HG02571 (cell line): ENCODE measurements at regions not wholly inside any gene's neighbourhood (a gene's known extent, or its start where the extent isn't known, plus 50 kb on each side); places are given as distances from the start of the nearest gene placed in this dataset.

Source experiments
- ATAC-seq: cut with Tn5 transposase; IDR thresholded peaks from one replicate; pipeline ENCODE4 v1.9.1; 2021; ENCODE audit warnings: mild to moderate bottlenecking, moderate library complexity; ENCODE audit not compliant: unreplicated experiment

- no peak for ATAC-seq
Observed at GRCh38 chr2:41375901-41376300, 671.9 kb upstream of the PKDCC start.

DNA sequence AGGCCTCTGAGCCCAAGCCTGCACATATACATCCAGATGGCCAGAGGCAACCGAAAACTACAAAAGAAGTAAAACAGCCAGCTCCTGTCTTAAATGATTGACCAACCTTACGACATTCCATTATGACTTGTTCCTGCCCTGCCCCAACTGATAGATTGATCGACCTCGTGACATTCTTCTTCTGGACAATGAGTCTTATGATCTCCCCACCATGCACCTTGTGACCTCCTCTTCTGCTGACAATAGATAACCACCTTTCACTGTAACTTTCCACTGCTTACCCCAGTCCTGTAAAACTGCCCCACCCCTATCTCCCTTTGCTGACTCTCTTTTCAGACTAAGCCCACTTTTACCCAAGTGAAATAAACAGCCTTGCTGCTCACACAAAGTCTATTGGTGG lies 670.0 kb upstream of the PKDCC start:
- ATAC-seq = no peak

GRCh38 chr2:41378420-41378819 lies 669.4 kb upstream of the PKDCC start:
- ATAC-seq = no peak

DNA sequence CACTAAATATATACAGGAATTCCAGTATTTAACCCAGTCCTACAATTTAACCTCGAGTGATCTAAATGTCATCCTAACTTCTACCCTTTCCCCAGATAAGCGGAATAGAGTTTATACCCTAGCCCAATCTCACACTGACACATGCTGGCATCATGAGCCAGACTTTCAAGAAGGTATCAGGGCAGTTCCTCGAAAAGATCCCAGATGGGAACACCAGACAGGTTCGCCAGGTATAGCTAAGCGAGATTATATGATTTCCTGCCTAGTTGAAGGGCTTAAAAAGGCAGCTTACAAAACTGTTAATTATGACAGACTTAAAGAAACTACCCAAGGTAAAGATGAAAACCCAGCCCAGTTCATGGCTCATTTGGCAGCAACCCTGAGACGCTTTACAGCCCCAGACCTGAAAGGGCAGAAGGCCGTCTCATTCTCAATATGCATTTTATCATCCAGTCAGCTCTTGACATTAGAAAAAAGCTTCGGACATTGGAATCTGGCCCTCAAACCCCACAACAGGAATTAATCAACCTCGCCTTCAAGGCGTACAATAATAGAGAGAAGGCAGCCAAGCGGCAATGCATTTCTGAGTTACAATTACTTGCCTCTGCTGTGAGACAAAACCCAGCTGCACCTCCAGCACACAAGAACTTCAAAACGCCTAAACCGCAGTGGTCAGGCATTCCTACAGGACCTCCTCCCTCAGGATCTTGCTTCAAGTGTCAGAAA lies 668.2 kb upstream of the PKDCC start:
- ATAC-seq = no peak

DNA sequence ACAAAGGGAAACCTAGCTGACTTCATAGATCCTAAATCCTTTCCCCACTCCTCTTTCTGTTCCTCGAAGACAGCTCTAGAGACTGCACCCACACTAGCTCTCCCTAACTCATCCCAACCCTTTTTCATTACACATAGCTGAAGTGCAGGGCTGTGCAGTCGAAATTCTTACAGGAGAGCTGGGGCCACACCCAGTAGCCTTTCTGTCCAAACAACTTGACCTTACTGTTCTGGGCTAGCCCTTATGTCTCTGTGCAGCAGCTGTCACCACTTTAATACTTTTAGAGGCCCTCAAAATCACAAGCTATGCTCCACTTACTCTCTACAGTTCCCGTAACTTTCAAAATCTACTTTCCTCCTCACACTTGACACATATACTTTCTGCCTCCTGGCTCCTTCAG lies 666.1 kb upstream of the PKDCC start:
- no peak for ATAC-seq

DNA sequence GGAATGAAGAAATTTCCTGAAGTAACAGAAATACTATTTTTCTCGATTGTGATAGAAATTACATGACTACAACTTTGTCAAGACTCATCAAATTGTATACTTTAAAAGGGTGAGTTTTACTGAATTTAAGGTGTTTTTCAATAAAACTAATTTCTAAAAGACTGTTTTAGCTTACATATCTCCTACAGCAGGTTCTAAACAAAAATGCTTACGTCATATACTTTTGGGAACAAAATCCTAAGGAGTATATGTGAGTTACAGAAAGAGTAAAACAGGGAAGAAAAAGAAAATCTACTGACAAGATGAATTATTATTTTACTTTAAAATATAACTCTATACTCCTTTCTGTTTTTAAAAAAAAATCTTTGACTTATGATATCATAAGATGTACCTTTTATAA lies 660.3 kb upstream of the PKDCC start:
- ATAC-seq = no peak

DNA sequence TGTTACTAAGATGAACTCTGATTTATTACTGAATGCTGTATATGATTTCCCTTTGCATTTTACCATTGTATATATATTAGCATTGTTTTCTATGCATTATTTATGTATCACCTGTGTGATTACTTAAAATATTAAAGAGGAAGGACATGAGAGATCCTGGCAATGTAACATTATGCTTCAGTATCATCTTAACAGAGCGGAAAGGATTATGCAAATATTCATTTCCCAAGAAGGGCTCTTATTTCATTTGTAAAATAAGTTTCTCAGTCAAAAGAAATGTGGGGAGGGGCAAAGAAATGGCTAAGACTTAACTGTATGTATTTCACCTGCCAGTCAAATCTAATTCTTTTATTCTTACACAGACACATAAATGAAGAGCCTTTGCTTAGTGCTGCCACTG lies 654.2 kb upstream of the PKDCC start:
- ATAC-seq = no peak

GRCh38 chr2:41394541-41394940 lies 653.3 kb upstream of the PKDCC start:
- ATAC-seq = no peak

GRCh38 chr2:41395692-41396091 lies 652.1 kb upstream of the PKDCC start:
- no peak for ATAC-seq

DNA sequence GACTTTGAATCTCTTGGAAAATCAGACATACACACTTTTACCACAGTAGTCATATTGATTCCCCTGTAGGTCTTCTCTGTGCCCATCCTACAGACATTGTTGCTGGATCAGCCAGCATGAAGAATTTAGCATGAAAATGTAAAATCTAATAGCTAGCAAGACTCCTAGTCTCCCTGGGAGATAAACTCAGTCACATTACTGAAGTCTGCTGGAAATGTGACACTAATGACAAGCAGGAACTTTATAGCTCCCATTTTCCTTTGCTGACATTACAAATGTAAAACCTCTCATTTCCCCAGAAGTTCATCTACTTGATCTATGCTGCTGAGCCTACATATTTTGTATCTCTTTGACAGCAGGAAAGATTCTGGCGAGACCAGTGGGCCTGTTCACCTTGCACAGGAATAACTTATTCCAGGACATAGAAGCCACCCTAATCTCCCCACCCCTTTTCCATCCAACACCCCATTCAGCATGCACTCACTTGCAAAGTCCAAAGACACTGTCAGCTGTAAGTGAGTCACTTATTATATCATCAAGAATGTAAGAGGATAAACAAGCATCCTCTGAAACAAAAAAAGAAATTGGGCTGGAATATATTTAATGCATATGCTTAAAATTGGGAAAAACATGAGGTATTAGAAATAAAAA lies 648.3 kb upstream of the PKDCC start:
- no peak for ATAC-seq

- ATAC-seq = no peak
Observed at GRCh38 chr2:41400088-41400665, 647.6 kb upstream of the PKDCC start.

GRCh38 chr2:41405441-41405840 lies 642.4 kb upstream of the PKDCC start:
- no peak for ATAC-seq

GRCh38 chr2:41409328-41409727 lies 638.5 kb upstream of the PKDCC start:
- no peak for ATAC-seq

DNA sequence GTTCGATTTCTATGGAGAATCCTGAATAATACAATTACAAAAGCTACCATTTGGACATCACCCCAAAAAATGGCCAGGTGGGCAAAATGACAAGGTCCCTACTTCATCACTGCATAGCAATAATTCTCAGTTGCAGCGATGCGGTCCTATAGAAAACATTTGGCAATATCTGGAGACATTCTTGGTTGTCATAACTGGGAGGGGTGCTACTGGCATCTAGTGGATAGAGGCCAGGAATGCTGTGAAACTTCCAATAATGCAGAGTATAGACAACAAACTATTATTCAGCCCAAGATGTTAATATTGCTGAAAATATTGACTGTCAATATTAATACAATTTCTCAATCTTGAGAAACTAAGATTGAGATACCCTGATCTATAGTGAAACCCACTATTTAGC lies 637.8 kb upstream of the PKDCC start:
- no peak for ATAC-seq

DNA sequence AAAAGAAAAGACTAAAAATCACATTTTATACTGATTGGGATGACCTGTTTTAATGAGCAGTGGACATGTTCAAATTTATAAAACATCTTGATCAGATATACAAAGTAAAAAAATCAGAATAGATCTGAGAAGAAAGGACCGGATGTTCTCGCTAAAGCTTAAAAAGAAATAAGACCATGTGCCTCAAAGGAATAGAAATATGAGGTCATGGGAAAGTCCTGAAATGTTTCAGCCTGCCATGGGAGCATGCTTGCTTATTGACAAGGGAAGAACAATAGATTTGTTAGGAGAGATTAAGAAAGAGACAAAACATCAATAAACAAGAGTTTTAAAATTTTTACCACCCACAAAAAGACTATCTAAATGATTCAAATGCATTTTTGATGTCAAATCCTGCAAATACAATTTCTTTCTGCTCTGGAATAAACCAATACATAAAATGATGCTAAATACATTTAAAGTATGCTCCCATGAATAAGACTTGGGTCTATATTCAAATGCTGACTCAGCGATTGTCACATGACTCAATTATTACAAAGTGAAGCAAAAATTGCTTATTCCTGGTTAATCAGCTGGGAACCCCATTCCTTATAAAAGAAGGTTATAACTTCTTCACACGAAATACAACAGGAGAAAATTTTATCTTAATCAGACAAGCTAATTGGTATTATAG lies 633.9 kb upstream of the PKDCC start:
- ATAC-seq = no peak

DNA sequence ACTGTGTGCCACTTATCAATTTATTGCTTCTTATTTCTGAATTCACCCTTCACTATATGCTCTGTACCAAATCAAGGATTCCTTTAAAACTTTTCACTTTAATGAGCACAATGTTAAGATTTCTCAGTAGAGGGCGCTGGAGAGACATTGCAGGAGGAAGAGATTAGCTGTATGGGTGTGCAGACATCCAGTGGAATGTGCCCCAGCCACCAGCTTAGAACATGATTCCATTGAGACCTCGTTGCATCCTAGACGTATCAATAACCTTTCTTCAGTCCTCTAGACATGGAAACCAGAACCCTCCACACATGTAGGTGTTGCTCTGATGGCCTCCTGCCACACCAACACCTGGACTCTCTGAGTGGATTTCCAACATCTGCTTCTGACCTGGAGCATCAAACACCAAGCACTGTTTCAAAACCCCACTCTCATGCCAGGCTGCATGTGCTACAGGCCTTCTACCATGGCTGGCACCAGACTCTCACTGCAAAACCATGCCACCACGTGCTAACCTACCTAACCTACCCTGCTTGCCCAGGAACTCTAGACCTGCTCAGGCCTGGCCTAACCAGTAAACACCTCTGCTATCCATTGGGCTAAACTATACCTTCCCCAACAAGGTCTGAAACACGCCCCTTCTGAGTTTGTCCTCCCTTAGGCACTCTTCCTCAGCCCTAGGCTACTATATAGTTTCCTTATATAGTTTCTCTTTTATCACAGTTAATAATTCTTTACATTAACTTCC lies 633.2 kb upstream of the PKDCC start:
- no peak for ATAC-seq

GRCh38 chr2:41417511-41417910 lies 630.3 kb upstream of the PKDCC start:
- no peak for ATAC-seq

DNA sequence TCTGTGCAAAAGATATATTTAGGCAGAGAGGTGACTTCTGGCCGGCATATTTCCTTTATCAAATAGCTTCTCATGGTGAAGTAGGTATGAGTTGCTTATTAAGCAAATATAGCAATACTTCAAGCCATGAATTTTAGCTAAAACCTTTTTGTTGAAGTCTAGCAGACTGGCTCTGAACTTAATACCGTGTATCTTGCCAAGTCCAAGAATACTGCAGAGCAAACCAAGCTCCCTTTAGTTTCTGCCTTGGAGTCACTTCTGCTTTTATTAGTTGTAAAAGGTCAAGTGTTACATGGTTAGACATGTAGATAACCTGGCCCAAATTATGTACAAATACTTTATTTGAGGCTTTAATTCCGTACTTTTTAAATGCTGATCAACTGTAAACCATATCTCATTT lies 627.6 kb upstream of the PKDCC start:
- no peak for ATAC-seq

DNA sequence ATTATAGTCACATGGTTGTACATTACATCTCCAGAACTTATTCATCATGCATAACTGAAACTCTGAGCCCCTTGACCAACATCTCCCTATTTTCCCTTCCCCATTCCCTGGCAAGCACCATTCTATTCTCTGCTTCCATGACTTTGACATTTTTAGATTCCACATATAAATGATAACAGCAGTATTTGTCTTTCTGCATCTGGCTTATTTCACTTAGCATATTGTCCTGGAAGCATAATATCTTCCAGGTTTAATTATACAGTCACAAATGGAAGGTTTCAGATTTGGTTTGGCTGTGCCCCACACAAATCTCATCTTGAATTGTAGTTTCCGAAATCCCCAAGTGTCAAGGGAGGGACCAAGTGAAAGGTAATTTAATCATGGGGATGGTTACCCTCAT lies 626.9 kb upstream of the PKDCC start:
- ATAC-seq = no peak

- no peak for ATAC-seq
Observed at GRCh38 chr2:41431756-41432155, 616.1 kb upstream of the PKDCC start.

GRCh38 chr2:41432459-41432858 lies 615.4 kb upstream of the PKDCC start:
- no peak for ATAC-seq
